Fibroblast of villous mesenchyme (primary cell): ENCODE measurements at regions not wholly inside any gene's neighbourhood (a gene's known extent, or its start where the extent isn't known, plus 50 kb on each side); places are given as distances from the start of the nearest gene placed in this dataset.

ENCODE experiments used
- DNase-seq: peaks from one replicate; pipeline ENCODE4 v3.0.0-alpha.2; 2010; ENCODE audit warnings: low read depth
- H3K4me3 ChIP-seq: 2 replicates; pipeline ENCODE4 v1.5.1; 2011; ENCODE audit warnings: low read depth, mild to moderate bottlenecking, low read length
- TF ChIP-seq, protein P1 (sequence below): IDR thresholded peaks from 2 replicates; pipeline ENCODE4 v1.5.1; 2012; ENCODE audit warnings: low read depth, mild to moderate bottlenecking, low read length; ENCODE audit not compliant: insufficient read depth

DNA sequence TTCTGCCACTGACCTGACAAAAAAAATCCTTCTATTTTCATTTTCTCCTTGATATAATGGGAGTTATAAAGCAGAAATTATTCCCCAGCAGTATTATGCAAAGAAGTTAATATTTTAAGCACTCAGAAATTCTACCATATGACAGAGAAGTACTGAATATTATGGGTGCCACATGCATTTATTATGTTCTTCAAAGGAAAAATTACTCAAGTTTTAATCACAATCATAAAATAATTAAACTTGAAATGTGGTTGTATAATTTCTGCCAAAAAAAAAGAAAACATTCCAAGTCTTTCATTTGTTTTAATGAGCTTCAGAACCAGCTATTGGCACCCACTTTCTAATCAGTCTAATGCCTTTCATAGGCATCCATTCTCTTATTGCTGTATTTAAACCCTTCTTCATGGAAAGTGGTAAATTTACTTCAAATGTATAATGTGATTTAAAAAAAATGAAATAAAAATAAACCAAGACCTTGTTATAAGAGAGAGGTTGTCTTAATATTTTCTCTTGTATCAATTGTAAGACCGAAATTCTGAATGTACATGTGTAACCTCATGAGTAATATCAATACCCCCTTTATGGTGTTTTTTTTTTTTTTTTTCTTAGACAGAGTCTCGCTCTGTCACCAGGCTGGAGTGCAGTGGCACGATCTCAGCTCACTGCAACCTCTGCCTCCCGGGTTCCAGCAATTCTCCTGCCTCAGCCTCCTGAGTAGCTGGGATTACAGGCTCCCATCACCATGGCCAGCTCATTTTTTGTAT, 302.3 kb downstream of the IRS1 start:
- no peak overlapping the region for H3K4me3 ChIP-seq
- no peak for DNase-seq
- TF ChIP-seq, protein P1, sequence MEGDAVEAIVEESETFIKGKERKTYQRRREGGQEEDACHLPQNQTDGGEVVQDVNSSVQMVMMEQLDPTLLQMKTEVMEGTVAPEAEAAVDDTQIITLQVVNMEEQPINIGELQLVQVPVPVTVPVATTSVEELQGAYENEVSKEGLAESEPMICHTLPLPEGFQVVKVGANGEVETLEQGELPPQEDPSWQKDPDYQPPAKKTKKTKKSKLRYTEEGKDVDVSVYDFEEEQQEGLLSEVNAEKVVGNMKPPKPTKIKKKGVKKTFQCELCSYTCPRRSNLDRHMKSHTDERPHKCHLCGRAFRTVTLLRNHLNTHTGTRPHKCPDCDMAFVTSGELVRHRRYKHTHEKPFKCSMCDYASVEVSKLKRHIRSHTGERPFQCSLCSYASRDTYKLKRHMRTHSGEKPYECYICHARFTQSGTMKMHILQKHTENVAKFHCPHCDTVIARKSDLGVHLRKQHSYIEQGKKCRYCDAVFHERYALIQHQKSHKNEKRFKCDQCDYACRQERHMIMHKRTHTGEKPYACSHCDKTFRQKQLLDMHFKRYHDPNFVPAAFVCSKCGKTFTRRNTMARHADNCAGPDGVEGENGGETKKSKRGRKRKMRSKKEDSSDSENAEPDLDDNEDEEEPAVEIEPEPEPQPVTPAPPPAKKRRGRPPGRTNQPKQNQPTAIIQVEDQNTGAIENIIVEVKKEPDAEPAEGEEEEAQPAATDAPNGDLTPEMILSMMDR: no peak

GRCh38 chr2:226496273-226496550, 303.4 kb downstream of the IRS1 start:
- DNase-seq: no peak
- no peak overlapping the region for H3K4me3 ChIP-seq
- TF ChIP-seq, protein P1: no peak

DNA sequence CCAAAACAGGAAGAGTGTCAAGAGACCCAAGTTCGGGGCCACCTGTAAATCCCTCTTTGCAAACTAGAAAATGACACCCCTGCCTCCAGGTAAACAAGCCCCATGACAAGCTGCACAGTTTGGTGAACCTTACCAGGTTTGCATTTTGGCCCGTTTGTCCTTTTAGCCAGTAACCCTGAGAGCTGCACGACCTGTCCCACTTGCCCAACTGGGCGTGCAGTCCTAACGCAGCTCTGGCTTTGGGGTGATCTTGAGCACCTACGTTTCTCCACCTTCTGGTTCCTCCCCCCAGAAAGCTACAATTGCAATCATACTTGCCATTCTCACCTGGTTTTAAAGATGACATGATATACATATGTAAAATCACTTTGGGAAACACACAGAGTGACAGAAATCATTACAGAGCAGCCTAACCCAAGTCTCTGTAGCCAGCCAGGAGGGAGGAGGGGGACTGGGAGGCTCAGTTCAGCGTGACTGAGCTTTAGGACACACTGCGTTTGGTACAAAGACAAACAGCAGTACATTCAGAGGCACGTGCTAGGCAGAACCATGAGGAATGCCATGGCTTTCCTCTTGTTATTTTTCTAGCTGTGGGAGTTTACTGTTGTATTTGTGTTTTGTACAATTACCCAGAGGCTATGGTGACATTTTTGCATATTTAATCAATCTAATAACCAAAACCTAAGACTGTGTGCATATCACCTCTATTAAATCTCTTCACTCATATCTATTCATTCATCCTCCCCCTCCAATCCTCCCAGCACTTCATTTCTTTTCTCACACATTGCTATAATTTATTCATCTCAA, 304.0 kb downstream of the IRS1 start:
- TF ChIP-seq, protein P1: no peak
- DNase-seq: peak; percentile 12
- no peak overlapping the region for H3K4me3 ChIP-seq

DNA sequence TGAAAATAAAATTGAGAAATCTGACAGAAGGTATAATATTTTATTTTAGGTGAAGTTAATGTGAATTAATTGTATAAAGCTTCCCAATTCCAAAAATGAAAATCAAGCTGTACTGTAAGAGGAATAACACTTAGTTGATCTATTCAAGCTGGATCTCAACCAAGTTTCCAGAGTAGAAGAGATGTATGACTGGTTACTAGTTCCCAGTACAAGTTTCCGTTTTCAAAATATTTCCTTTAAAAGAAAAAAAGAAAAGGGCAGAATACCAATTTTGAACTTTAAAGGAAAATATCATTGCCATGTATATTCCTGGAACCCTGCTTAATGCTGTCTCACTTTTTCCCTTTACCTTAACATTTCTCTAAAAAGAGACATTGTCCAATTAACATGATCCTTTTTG, 308.5 kb downstream of the IRS1 start:
- TF ChIP-seq, protein P1: no peak
- no peak overlapping the region for H3K4me3 ChIP-seq
- no peak for DNase-seq

DNA sequence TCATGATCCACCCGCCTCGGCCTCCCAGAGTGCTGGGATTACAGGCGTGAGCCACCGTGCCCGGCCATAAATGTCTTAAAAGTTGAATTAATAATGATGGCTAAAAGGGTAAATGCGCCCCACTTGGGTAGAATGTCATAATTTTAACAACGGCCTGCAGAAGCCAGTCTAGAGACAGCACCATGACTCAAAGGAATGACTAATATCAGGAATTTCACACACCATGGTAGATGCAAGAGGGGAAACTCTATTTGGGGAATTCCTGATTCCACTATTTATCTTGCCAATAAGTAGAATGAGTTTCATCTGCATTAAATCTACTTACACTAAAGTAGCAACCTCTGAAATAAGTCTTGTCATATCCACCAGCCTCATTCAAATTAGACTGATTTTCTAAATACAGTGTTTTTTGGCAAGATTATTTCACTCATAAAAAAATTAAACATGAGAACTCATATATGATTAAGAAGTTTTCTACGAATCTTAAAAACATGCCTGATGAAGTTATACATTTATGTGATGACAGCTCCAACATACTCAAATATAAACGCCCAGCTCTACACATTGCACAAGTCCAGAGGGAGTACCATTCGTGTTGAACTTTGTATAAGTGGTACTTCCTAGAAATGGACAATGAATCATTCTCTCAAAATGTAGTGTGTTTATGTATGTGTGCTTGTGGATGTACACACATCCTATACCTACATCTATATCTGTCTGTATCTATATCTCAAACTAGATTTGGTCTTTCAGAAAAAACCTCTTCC, 309.7 kb downstream of the IRS1 start:
- DNase-seq: peak; percentile 45
- H3K4me3 ChIP-seq: no peak overlapping the region
- TF ChIP-seq, protein P1: no peak

- DNase-seq: no peak
- TF ChIP-seq, protein P1: no peak
- H3K4me3 ChIP-seq: no peak overlapping the region
Observed at GRCh38 chr2:226488034-226488433, 311.6 kb downstream of the IRS1 start.
